GM19452 (cell line): ENCODE measurements at regions not wholly inside any gene's neighbourhood (a gene's known extent, or its start where the extent isn't known, plus 50 kb on each side); places are given as distances from the start of the nearest gene placed in this dataset.

ENCODE experiments used
- ATAC-seq: cut with Tn5 transposase; IDR thresholded peaks from one replicate; pipeline ENCODE4 v1.9.1; 2021; ENCODE audit not compliant: unreplicated experiment

- no peak for ATAC-seq
Measured at GRCh38 chr11:27783701-27784355, 83.6 kb upstream of the BDNF start.

- ATAC-seq: no peak
Measured at GRCh38 chr11:27777033-27777432, 76.8 kb upstream of the BDNF start.

GRCh38 chr11:27773884-27774283 is 73.6 kb upstream of the BDNF start:
- ATAC-seq: no peak

- ATAC-seq: no peak
Measured at GRCh38 chr11:27771516-27771915, 71.3 kb upstream of the BDNF start.

DNA sequence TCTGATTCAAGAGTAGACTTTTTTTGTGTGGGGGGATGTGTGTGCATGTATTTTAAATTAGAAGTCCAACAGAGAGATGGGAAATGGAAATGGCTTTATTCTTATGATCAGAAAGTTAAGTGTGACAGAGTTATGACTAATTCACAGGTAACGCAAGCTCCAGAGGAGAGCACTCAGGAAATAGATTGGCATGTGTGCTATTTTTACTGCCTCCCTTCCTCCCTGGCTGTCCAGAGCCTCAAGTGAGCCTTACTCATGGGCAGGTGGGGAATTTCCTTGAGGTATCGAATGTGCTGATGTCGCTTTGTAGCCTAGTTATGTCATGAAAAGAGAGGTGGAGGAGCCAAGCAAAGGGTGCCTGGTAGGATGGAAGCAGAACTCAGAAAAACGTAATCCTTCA is 70.3 kb upstream of the BDNF start:
- no peak for ATAC-seq

- no peak for ATAC-seq
Measured at GRCh38 chr11:27763736-27764135, 63.5 kb upstream of the BDNF start.

DNA sequence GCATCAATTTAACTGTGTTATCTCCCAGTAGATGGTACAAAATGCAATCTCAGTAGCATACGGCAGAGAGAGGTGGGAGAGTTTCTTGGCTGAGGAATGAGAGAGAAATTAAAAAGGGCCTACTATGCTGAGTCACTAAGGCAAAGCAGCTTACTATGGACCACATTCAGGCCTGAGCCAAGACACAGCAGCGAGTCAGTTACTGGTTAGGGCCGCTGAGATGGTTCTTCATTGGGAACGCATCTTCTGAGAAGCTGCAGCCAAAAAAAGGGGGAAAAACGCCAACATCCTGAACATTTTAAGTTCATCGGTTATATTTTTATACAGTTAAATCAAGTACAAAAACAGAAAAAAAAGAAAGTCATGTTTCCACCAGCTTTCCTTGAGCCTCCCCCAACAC is 61.1 kb upstream of the BDNF start:
- ATAC-seq: no peak

DNA sequence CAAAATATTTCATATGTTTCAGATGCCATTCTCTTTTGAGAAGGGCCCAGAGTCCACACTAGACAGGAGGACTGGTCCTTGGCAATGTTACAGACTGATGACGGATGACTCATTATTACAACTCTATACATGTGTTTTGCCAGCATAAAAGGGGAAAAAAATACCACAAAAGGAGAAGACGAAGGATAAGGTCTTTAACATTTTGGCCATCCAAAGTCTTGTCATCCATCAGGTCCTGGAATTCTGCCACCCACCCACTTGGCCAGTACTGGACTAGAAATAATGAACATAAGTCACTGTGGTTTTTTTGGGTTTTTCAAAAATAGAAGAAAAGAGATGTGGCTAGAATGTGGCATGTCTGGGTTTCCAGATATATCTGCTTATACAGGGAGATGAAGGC is 57.7 kb upstream of the BDNF start:
- no peak for ATAC-seq

DNA sequence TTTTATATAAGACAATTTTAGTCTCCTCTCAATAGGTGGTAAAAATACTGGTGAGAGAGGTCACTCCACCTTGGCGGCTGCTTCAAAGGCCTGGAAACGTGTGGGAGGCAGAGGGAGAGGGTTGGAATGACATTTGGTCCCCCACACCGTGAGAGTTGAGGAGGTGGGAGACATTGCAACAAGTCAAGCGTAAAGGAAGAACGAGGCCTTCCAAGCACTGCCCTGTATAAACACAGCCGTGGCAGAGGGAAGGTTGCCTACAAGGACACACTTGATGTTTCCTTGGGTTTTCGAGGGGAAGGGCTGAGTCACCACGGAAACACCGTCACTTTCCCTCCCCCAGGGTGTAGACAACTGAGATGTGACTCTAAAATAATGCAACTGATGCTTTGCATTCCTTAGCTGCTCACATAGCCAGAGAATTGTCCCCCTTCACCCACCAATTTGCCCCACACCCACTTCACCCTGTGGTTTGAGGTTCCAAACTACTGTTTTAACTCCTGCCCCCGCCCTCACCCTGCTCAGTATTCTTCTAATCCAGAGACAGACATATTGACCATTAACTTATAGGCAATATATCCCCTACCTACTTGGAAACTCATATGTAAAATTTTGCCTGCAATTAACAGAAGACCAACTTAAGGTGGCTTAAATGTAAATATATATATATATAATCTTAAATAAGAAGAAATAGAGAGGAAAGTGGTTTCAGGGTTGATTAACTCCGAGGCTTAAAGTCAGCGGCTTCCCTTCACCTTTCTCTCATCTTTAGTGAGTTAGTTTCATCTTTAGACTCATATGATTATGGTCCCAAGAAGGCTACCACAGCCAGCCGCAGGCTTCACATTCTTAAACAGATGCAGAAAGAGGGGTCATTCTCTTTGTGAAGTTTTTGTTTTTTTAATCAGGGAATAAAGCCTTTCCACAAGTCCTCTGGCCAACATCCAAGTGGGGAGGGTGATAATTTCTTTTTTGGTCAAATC is 54.1 kb upstream of the BDNF start:
- no peak for ATAC-seq
